ENCODE measurements at regions not wholly inside any gene's neighbourhood (a gene's known extent, or its start where the extent isn't known, plus 50 kb on each side); places are given as distances from the start of the nearest gene placed in this dataset.
"Not testable (repeated sequence)": the region's sequence is repeated elsewhere in the genome, so short reads cannot be mapped to it uniquely, and the experiment has no call there.

GRCh38 chr3:182490596-182491491 lies 302.5 kb upstream of the ATP11B start:
- ATAC-seq (peak; percentile 57), DNase-seq (no peak)
- intact Hi-C loops (cut with DNase I, micrococcal nuclease) = no loop called here

- ATAC-seq = peak; percentile 58
- intact Hi-C loops (cut with DNase I, micrococcal nuclease) = no loop called here
Observed at GRCh38 chr3:182491577-182491976, 301.7 kb upstream of the ATP11B start.

GRCh38 chr3:182492536-182492935 lies 300.8 kb upstream of the ATP11B start:
- intact Hi-C loops (cut with DNase I, micrococcal nuclease) = no loop called here
- ATAC-seq (no peak), DNase-seq (no peak)

More at GRCh38 chr3:182491577-182491976, 301.7 kb upstream of the ATP11B start:
- no peak for DNase-seq

GRCh38 chr3:182500289-182500688 lies 293.0 kb upstream of the ATP11B start:
- ATAC-seq (no peak), DNase-seq (no peak)
- intact Hi-C loops (cut with DNase I, micrococcal nuclease) = no loop called here

- ATAC-seq (no peak), DNase-seq (no peak)
- intact Hi-C loops (cut with DNase I, micrococcal nuclease) = no loop called here
Observed at GRCh38 chr3:182501856-182502255, 291.4 kb upstream of the ATP11B start.

GRCh38 chr3:182503401-182503800 lies 289.9 kb upstream of the ATP11B start:
- intact Hi-C loops (cut with DNase I, micrococcal nuclease) = no loop called here

GRCh38 chr3:182508919-182509711 lies 284.2 kb upstream of the ATP11B start:
- intact Hi-C loops (cut with DNase I, micrococcal nuclease) = no loop called here
- ATAC-seq = no peak
- DNase-seq = no peak

More at GRCh38 chr3:182503401-182503800, 289.9 kb upstream of the ATP11B start:
- no peak for ATAC-seq
- no peak for DNase-seq

GRCh38 chr3:182509844-182510460 lies 283.4 kb upstream of the ATP11B start:
- ATAC-seq (no peak), DNase-seq (no peak)
- intact Hi-C loops (cut with DNase I, micrococcal nuclease) = no loop called here

- no peak for ATAC-seq
Observed at GRCh38 chr3:182514236-182514964, 278.9 kb upstream of the ATP11B start.

GRCh38 chr3:182516597-182517336 lies 276.5 kb upstream of the ATP11B start:
- intact Hi-C loops (cut with DNase I, micrococcal nuclease) = no loop called here
- ATAC-seq (no peak), DNase-seq (no peak)

More at GRCh38 chr3:182514236-182514964, 278.9 kb upstream of the ATP11B start:
- intact Hi-C loops (cut with DNase I, micrococcal nuclease) = no loop called here
- no peak for DNase-seq

GRCh38 chr3:182519569-182519968 lies 273.7 kb upstream of the ATP11B start:
- DNase-seq (no peak), ATAC-seq (no peak)
- intact Hi-C loops (cut with DNase I, micrococcal nuclease) = no loop called here

GRCh38 chr3:182521339-182521738 lies 272.0 kb upstream of the ATP11B start:
- DNase-seq = no peak
- intact Hi-C loops (cut with DNase I, micrococcal nuclease) = no loop called here
- no peak for ATAC-seq

- intact Hi-C loops (cut with DNase I, micrococcal nuclease); DNase-seq; ATAC-seq: not testable (repeated sequence)
Observed at GRCh38 chr3:182523424-182523823, 269.9 kb upstream of the ATP11B start.

- ATAC-seq (no peak), DNase-seq (no peak)
- intact Hi-C loops (cut with DNase I, micrococcal nuclease) = no loop called here
Observed at GRCh38 chr3:182523836-182524235, 269.5 kb upstream of the ATP11B start.

- intact Hi-C loops (cut with DNase I, micrococcal nuclease) = no loop called here
- DNase-seq (no peak), ATAC-seq (peak; percentile 53)
Observed at GRCh38 chr3:182524711-182525401, 268.4 kb upstream of the ATP11B start.

GRCh38 chr3:182525766-182526374 lies 267.4 kb upstream of the ATP11B start:
- ATAC-seq = no peak

GRCh38 chr3:182527745-182528144 lies 265.6 kb upstream of the ATP11B start:
- DNase-seq (no peak), ATAC-seq (peak; percentile 95)
- intact Hi-C loops (cut with DNase I, micrococcal nuclease) = no loop called here

More at GRCh38 chr3:182525766-182526374, 267.4 kb upstream of the ATP11B start:
- DNase-seq = no peak
- intact Hi-C loops (cut with DNase I, micrococcal nuclease) = no loop called here

Data from left colon (tissue), 2 donors.